Ammon's horn (tissue), 1 donor: ENCODE measurements at regions not wholly inside any gene's neighbourhood (a gene's known extent, or its start where the extent isn't known, plus 50 kb on each side); places are given as distances from the start of the nearest gene placed in this dataset.
"Not testable (repeated sequence)": the region's sequence is repeated elsewhere in the genome, so short reads cannot be mapped to it uniquely, and the experiment has no call there.

ENCODE experiments used
- DNase-seq: peaks from one replicate; pipeline ENCODE4 v3.0.0-alpha.2; 2016; ENCODE audit warnings: low spot score

DNA sequence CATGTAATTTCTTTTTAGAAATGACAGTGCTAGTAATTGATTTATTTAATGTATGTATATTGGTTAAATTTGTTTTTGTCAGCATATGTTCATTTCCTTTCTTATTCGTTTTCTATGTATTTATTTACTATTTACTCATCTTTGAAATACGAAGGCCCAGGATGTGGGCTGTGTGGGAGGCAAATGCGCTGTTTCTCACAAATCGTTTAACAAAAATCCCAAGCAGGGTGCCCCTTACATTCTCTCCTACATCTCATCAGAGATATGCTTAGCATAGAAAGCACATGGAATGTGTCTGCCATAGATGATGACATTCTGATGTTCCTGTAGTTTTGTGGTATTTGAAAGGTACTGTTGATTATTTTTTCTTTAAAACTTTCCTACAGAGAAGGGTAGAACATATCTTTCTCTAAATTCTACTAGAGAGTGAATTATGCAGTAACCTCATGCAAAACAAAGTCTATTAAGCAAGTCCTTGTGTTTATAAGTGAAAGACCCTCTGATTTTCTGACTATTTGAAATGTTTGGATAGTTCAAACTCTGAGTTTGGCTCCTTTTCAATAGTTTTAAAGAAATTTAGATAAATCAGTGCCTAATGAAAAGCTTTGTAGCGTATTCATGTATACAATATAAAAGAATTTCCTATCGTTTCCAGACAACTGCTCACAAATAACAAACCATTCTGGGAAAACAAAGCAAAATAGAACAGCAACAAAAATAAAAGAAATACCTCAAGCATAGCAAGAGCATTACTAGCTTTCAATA, 111.1 kb upstream of the VGLL3 start:
- no peak for DNase-seq

DNA sequence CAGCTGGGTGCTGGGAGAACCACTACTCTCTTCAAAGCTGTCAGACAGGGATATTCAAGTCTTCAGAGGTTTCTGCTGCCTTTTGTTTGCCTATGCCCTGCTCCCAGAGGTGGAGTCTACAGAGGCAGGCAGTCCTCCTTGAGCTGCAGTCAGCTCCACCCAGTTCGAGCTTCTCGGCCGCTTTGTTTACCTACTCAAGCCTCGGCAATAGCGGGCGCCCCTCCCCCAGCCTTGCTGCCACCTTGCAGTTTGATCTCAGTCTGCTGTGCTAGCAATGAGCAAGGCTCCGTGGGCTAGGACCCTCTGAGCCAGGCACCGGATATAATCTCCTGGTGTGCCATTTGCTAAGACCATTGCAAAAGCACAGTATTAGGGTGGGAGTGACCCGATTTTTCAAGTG, 106.8 kb upstream of the VGLL3 start:
- not testable (repeated sequence) for DNase-seq

DNA sequence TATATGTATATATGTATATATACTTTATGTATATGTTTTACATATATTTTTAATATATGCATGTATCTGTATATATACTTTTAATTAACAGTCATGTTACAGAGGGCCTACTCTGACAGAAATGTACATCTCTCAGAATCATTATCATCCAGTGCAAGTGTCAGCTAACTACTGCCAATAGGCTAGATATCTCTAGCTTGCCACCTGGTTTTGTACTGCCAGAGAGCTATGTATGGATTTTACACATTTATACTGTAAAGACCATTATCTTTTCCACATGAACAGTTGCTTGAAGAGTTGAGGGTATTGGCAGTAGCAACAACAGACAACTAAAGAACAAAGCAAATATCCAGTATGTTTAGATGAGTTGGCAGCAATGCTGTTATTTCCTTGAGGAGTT, 99.7 kb upstream of the VGLL3 start:
- DNase-seq: no peak

DNA sequence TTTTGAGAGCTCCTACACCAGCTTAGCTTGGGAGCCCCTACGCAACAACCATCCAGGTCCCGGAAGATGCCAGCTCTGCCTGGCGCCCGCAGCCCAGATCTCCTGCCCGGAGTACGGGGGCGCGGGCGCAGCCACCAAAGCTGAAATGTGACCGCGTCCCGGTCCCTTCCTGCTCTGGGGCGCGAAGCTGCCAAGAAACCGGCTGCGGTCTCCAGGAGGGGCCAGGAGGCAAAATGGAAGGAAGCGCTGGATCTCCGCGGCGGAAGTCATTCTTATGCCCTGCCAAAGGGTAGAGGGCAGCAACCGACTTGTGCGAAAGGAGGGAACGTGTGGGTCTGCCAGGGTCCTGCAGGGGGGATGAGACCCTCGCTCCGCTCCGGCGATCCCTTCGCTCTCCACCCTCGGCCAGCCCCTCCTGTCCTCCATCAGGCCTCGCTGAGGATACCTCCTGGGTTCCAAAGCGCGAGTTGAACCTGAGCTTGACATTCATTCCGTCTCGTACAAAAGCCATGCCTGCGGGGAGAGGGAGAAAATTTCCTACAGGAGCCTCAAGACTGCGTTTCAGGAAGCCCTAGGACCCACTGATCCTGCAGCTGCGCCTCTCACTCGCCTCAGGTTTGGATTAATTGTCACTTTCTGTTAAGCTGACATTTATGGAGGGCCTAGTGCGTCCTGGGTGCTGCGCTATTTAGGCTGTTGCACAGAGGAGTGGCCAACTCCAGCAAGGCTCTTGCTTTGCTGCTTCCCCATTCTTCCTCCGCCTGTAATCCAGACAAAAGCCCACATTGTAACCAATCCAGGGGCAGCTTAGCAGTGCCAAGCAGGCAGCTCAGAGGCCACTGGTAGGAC, 98.3 kb upstream of the VGLL3 start:
- peak; percentile 93 for DNase-seq

DNA sequence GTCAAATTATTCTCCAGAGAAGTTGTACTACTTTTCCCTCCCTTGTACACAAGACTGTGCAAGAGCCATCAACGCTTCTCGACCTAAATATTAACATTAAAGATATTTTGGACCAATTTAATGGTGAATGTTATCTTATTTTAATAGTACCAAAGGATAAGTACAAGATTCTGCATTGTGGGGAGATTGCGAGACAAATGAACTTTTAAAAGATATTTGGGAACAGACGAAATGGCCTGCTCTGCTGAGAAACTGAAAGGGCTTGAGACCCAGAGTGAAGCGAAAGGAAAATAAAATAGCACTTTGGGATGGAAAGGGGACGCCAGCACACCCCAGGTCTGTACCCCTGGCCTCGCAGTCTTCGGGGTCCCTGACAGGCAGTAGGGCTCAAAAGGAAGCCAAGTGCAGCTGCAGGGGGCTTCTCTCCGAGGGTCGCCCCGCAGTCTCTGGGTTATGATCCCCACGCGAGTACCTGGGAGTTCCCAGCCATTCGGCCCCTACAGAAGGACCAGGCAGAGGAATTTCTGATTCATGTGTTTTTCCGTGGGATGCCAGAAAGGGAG, 97.6 kb upstream of the VGLL3 start:
- peak; percentile 13 for DNase-seq

DNA sequence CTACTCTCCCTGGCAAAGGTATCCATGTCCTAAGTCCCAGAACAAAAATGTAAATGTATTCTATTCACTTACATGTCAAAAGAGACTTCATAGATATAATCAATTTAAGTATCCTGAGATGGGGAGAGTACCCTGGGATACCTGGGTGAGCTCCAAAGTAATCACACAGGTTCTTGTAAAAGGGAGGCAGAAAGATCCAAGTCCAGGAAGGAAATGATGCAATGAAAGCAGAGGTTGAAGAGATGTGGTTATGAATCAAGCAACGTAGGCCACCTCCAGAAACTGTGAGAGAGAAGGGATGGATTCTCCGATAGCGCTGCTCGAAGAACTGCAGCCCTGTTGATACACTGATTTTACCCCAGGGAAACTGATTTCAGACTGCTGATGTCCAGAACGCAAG, 93.9 kb upstream of the VGLL3 start:
- DNase-seq: no peak

DNA sequence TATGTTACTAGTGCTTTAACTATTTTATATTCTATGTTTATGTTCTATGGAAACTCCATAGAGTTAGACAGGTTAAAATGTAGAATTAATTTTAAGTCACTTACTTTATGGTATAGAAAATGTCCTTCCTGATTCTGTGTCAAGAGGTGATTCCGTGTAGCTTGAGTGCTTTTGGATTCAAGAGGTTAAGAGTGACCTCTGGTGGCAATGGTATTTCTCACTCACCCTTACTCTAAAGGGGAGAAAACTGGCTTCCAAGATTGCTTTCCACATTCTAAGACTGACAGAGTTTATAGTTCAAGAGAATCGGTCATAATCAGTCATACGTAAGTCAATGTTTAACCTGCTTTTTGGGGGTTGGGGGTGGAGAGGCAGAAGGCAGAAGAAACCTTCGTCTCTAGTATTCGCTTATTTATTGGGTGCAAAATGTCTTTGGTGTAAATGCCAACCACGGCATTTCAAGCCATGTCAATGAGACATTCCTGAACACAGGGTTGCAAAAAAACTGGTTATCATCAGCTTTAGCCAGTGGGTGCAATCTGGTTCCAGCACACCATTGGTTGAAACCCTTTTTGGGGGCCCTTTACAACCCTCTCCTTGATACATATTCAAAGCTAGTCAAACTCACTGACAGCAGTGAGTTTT, 92.0 kb upstream of the VGLL3 start:
- DNase-seq: peak; percentile 79

DNA sequence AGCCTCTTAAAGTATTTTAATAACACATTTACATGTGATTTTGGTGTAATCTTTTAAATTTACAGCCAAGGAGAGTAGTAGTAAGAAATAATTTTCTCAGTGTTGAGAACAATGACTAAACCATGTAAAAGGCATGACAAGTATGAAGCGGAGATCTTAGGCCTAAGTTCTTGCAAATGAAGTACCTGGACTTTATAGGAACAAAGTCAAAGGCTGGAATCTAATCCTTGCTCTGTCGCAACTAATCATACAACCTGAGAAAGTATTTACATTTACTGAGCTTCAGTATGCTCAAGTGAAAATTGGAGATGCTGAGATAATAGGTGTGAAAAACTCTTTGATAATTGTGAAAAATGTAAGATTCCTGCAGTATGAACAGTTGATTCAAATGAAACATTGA, 86.4 kb upstream of the VGLL3 start:
- DNase-seq: no peak

DNA sequence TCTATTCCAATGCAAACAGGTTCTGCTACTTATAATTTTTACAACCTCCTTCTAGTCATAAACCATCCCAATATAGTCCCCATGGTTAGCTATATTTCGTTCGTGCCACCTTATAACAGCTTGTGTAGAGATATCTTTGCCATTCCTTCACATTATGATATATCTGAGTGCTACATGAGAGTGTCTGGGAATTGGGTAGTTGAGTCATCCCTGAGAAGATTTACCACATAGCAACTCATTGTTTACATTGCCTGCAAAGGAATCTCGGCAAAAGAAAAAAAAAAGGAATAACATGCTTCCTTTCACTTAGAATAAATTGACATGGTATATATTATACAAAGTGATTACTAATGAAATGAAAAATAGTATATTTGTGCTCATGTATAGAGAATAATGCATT, 86.0 kb upstream of the VGLL3 start:
- DNase-seq: no peak

DNA sequence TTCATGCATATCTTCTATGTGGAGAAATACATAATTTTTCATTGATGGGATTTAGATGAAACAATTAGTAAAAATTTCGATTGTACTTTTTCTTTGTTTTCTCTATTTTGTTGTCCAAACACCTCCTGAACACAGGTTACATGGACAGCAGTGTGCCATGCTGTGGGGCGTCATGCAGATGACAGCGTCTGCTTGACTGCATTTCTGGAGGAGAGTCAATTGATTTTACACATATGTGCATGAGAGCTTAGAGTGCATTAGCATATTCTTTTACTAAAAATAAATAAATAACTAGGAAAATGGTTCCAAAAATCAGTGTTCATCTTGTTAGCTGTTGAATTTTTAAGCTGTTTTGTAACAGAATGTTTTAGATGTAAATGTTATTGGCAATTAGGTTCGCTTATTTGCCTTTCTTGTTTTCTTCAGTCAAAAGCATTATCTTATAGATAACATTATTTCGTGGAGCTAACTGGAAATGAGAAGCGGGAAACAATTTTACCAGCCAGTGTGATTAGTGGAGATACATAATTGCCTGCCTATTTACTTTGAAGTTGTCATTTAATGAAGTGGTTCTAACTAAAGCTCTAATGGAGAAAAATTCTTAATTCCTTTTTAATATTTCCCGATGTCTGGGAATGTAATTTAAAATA, 82.7 kb upstream of the VGLL3 start:
- no peak for DNase-seq

DNA sequence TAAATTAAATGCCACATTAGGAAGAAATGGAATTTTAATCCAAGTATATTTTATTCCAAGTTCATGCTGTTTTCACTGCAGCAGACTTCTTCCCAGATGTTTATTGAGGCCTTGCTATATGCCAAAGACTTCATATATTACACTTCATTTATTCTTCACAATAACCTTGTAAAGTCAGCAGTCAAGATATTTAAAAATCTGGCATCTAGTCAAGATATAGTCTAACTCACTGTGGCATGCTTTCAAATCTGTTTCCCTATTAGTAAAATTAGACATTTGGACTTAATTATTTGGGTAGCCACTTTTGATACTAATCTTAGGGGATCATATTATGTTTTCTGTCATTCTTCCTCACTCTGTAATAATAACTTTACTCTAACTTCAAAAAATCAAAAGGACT, 81.5 kb upstream of the VGLL3 start:
- DNase-seq: no peak

DNA sequence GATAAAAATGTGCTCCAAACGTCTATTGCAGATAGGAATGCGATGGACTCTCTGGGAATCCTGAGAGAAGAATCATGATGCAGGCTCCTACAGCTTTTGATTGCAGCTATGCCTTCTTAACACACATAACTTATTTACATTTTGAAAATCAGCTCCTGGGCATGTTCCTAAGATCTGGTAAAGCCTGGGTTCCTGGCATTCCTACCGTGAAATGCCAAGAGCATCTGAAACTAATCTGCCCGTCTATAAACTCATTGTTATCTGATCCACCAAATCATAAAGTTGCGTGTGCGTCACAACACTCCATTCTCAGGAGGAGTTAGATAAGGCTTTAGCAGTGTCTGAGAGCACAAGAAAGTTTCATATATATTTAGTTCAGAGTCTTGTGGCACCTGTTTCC, 79.0 kb upstream of the VGLL3 start:
- DNase-seq: no peak

DNA sequence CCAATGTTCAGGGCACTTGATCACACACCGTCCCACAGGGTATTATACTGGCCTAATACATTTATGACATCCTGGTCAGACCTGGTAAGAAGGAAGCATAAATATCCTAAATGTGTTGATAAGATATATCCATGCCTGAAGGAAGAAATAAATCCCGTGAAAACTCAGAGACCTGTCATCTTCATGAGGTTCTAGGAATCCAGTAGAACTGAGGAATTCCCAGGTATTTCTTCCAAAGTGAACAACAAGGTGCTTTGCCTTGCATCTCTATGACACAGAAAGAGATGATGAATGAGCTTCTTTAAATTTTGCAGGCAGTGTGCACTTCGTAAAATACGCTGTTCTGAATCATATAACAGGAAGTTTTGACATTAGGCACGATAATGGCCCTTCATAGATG, 78.1 kb upstream of the VGLL3 start:
- DNase-seq: no peak

DNA sequence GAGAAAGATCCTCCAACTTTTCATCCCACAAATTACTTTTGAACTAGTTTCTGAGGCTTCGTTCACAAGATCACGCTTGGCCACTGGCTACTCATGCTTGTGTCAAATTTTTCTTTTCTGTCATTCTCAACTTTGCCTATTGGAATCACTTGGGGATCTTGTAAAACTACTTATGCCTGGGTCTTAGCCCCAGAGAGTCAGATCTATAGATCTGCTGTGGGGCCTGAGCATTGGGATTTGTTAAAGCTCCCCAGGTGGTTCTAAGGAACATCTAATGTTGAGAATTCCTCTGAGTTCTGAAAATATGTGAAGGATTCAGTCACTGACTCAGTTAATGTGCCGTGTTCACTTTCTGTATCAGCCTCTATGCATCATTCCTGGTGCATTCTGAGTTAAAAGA, 71.7 kb upstream of the VGLL3 start:
- DNase-seq: no peak

DNA sequence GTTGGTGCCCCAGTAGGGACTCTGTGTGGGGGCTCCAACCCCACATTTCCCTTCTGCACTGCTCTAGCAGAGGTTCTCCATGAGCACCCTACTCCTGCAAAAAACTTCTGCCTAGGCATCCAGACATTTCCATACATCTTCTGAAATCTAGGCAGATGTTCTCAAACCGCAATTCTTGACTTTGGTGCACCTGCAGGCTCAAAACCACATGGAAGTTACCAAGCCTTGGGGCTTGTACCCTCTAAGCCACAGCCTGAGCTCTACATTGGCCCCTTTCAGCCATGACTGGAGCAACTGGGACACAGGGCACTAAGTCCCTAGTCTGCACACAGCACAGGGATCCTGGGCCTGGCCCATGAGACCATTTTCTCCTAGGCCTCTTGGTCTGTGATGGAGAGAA, 66.5 kb upstream of the VGLL3 start:
- no peak for DNase-seq

DNA sequence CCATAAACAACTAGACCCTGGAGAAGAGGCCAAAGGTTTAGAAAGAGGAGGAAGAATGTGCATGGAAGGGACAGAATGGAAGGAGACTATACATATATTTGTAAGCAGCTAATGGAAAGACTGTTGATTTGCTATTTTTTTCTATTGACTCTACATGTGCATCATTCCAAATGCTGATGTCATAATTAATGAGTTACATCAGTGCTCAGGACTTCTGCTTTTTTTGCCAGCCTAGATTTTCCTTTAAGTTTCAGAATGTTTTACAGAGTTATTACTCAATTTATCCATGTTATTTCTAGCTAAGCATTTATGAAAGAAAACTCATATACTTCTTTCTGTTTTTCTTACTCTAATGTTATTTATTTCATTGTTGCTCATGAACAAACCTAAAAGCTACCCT, 62.6 kb upstream of the VGLL3 start:
- DNase-seq: no peak

DNA sequence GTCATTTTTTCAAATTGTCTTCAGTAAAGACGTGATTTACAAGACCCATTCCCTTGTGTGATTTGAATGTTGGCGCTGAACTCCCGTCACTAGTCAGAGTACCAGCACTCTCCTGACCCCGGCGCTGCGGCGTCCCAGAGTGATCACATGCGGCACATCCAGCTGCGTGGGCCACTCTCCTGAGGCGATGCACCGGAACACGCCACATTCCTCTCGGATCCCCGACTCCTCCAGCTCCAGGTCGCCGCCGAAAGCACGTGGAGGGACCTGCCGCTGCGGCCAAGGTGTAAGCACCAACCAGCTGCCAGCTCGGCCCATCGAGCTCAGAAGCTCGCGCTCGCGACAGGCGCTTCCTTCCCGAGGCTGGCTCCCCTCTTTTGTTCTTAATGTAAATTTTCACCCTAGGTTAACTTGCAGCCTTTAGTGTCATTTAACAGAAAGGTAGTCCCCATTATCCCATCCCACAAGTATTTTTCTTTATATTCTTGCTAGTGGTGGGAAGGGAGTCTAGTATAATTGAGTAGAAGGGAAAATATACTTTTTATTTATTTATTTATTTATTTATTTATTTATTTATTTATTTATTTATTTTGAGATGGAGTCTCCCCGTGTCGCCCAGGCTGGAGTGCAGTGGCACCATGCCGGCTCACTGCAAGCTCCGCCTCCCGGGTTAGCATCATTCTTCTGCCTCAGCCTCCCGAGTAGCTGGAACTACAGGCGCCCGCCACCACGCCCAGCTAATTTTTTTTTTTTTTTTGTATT, 61.7 kb upstream of the VGLL3 start:
- no peak for DNase-seq

DNA sequence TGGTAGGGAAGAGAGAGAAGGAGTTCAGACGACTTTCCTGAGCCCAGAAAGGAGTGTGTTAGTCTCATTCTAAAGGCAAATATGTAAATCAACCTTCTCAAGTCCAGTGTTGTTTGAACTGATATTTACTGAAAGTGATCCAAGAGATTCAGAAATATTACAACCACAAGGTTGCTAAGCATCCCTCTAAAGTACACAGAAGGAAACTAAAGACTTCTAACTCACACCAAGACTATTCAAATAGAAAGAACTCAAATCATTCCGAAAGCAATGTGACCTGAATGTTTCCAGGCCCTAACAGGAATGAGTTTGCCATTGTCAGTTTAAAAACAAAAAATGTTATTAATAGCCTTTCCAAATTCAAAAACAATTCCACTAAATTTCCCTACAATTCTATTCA, 56.9 kb upstream of the VGLL3 start:
- no peak for DNase-seq

DNA sequence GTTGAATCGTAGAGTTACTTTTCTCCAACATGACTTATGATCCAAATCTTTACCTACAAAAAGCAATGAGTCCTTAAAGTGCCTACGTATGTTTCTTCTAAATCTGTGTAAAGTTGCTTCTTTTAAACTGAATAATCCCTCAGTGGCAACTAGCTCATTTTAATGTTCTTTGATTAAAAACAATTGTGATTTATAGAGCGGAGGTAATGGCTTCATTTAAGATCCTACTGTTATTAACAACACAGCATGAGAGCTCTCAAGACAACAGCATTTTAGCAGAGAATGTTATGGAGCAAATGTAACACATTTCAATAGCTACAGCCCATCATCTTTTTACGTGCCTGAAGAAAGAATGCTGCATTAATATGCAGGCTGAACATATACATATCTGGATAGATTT, 55.3 kb upstream of the VGLL3 start:
- DNase-seq: no peak

DNA sequence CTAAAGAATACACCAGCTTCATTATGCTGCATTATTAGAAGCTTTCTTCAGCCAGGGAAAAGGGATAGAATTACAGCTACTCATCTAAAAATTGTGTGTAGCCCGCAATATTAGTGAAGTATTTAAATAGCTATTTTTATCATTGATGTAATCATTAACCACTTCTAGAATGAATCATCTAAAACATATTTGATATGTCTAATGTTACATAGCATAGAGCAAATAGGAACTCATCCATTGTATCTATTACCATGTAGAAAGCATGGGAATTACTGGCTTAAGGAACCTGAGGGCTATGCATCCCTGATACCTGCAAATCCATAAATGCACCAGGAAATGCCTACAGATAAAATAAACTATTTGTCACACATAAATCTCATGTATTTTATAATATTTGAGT, 54.5 kb upstream of the VGLL3 start:
- DNase-seq: no peak

DNA sequence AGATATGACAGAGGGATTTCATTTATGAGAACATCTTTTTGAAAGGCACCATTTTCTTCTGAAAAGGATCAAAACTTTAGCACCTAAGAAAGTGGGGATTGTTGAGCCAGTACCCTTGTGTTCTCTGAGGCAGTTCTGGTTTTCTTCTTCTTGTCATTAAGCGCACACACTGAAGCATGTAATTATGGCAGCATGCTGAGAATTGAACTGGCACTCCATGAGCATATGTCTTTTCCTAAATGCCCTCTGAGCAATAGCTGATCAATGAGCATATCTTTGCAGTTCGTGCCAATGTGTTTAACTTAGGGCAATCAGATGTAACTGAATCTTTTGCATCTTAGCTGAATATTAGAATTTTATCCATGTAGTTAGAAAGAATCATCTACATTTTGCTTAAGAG, 53.9 kb upstream of the VGLL3 start:
- DNase-seq: no peak

DNA sequence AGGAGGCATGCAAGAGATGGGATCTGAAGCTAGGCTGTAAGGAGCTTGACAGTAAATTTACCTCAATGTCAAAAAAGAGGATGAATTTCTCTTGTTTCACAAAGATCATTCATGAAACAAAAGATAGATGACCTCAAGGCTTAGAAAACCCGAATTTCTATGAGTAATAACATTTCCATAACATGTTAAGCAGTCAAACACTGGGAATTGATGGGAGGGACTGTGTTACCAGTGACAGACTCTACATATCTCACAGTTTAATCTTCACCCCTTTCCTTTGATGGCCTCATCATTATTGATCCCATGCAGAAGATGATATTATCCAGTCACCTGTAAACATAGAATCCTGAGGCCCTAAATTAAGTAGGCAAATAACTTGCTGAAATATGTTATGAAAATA, 53.5 kb upstream of the VGLL3 start:
- no peak for DNase-seq
